Adrenal gland (tissue), 5 donors: ENCODE measurements at regions not wholly inside any gene's neighbourhood (a gene's known extent, or its start where the extent isn't known, plus 50 kb on each side); places are given as distances from the start of the nearest gene placed in this dataset.

Source experiments
- POLR2A ChIP-seq, 2 donors: fragments of 450-650 bp; IDR thresholded peaks; one replicate each; pipeline ENCODE4 v1.6.1; 2017; ENCODE audit warnings: antibody characterized with exemption in 2 of 2, mild to moderate bottlenecking in 2 of 2, moderate library complexity in 1 of 2
- TF ChIP-seq, protein P1 (sequence below), 6 experiments: fragments of 450-650 bp in 4 of 6; fragments of 200-600 bp in 2 of 6; sonication (generic) in 1 of 6; IDR thresholded peaks; 1 replicate in 5 of 6; 2 replicates in 1 of 6; pipeline versions ENCODE4 v1.5.1 to v1.8.0; 2016 to 2021; ENCODE audit warnings: antibody characterized with exemption in 6 of 6, mild to moderate bottlenecking in 2 of 6, moderate library complexity in 1 of 6
- donor health status: DM: no; HTN: no; CAD: no.

DNA sequence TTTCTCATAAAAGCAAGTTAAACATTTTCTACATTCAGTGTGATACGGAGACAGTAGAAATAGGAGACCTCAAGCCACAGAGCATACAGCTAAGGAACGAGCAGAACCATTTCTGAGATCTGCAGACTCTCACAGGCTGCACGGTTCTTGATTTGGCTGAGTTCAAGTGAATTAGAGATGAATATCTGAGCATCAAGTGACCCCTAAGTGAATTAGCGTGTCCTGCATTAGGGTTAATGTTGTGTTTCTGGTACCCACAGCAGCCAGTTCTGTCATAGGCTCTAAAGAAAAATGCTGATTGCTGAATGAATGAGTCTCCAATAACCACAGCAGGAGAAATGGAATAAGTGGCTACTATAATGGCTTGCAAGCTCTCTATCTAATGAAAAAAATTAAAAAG, 265.9 kb upstream of the SYT4 start:
- TF ChIP-seq, protein P1, sequence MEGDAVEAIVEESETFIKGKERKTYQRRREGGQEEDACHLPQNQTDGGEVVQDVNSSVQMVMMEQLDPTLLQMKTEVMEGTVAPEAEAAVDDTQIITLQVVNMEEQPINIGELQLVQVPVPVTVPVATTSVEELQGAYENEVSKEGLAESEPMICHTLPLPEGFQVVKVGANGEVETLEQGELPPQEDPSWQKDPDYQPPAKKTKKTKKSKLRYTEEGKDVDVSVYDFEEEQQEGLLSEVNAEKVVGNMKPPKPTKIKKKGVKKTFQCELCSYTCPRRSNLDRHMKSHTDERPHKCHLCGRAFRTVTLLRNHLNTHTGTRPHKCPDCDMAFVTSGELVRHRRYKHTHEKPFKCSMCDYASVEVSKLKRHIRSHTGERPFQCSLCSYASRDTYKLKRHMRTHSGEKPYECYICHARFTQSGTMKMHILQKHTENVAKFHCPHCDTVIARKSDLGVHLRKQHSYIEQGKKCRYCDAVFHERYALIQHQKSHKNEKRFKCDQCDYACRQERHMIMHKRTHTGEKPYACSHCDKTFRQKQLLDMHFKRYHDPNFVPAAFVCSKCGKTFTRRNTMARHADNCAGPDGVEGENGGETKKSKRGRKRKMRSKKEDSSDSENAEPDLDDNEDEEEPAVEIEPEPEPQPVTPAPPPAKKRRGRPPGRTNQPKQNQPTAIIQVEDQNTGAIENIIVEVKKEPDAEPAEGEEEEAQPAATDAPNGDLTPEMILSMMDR (IDR thresholded peaks at IDR 0.05), result no peak
- no peak for TF ChIP-seq POLR2A (IDR thresholded peaks at IDR 0.05)
